ENCODE measurements at regions not wholly inside any gene's neighbourhood (a gene's known extent, or its start where the extent isn't known, plus 50 kb on each side); places are given as distances from the start of the nearest gene placed in this dataset.

GRCh38 chr1:148347781-148348180 lies 135.3 kb downstream of the PPIAL4G start:
- no peak for TF ChIP-seq CTCF (IDR thresholded peaks at IDR 0.05)
- TF ChIP-seq POLR2A (IDR thresholded peaks at IDR 0.05) = no peak

All from right lobe of liver (tissue), 4 donors.